Endothelial cell of umbilical vein (primary cell): ENCODE measurements at regions not wholly inside any gene's neighbourhood (a gene's known extent, or its start where the extent isn't known, plus 50 kb on each side); places are given as distances from the start of the nearest gene placed in this dataset.

ENCODE experiments used
- EZH2 ChIP-seq: IDR thresholded peaks from 2 replicates; pipeline ENCODE4 v1.6.1; 2012; ENCODE audit warnings: borderline replicate concordance, low read depth, mild to moderate bottlenecking, moderate library complexity, low read length, inconsistent platforms; ENCODE audit not compliant: severe bottlenecking
- FOS ChIP-seq: IDR thresholded peaks from 2 replicates; pipeline ENCODE4 v1.6.1; 2011; ENCODE audit warnings: mild to moderate bottlenecking, low read length, moderate library complexity, borderline replicate concordance; ENCODE audit not compliant: insufficient read depth
- POLR2A ChIP-seq: IDR thresholded peaks from 2 replicates; pipeline ENCODE4 v1.6.1; 2012; ENCODE audit warnings: low read depth, mild to moderate bottlenecking, control low read depth, low read length
- POLR2AphosphoS5 ChIP-seq: IDR thresholded peaks from 2 replicates; pipeline ENCODE4 v1.6.1; 2012; ENCODE audit warnings: low read depth, mild to moderate bottlenecking, control low read depth, low read length, moderate library complexity; ENCODE audit not compliant: insufficient read depth
- TF ChIP-seq, protein P1 (sequence below), 2 donors: IDR thresholded peaks; 1 replicate in 1 of 2; 2 replicates in 1 of 2; pipeline ENCODE4 v1.5.1; 2011; ENCODE audit warnings: low read length in 2 of 2, mild to moderate bottlenecking in 2 of 2, moderate library complexity in 2 of 2, control low read depth in 1 of 2, inconsistent platforms in 1 of 2, low read depth in 1 of 2; ENCODE audit not compliant: insufficient read depth in 1 of 2; ENCODE audit errors: extremely low read depth in 1 of 2
- TF ChIP-seq, protein P2 (sequence below): IDR thresholded peaks from 2 replicates; pipeline ENCODE4 v1.6.1; 2011; ENCODE audit not compliant: insufficient read depth, insufficient read length

DNA sequence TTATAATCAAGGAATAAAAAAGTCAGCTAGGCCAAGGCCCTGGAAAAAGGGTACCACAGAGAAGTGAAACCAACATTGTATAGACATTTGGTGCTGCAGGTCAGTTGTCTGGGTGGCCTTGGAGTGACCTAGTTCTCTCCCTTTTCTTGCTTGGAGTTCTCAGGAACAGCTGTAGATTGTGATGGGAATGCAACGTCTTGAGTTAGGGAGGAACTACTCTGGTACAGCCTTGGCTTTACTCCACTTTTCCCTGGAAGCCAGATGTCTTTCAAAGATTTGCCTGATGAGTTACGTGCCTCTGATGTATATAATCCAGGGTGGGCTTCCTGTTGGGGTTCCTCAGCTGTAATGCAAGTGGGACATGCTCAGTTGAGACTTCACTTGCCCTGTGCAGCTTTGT, 694.7 kb downstream of the HTR1B start:
- TF ChIP-seq, protein P1, sequence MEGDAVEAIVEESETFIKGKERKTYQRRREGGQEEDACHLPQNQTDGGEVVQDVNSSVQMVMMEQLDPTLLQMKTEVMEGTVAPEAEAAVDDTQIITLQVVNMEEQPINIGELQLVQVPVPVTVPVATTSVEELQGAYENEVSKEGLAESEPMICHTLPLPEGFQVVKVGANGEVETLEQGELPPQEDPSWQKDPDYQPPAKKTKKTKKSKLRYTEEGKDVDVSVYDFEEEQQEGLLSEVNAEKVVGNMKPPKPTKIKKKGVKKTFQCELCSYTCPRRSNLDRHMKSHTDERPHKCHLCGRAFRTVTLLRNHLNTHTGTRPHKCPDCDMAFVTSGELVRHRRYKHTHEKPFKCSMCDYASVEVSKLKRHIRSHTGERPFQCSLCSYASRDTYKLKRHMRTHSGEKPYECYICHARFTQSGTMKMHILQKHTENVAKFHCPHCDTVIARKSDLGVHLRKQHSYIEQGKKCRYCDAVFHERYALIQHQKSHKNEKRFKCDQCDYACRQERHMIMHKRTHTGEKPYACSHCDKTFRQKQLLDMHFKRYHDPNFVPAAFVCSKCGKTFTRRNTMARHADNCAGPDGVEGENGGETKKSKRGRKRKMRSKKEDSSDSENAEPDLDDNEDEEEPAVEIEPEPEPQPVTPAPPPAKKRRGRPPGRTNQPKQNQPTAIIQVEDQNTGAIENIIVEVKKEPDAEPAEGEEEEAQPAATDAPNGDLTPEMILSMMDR (IDR thresholded peaks at IDR 0.05; ENCODE audit: extremely low read depth in 1 of 2, insufficient read depth in 1 of 2, low read depth in 1 of 2, low read length in 2 of 2): no peak
- TF ChIP-seq POLR2AphosphoS5 (no peak), POLR2A (no peak), FOS (no peak), EZH2 (no peak)
- TF ChIP-seq, protein P2, sequence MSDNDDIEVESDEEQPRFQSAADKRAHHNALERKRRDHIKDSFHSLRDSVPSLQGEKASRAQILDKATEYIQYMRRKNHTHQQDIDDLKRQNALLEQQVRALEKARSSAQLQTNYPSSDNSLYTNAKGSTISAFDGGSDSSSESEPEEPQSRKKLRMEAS: no peak
